GM18870 (cell line): ENCODE measurements at regions not wholly inside any gene's neighbourhood (a gene's known extent, or its start where the extent isn't known, plus 50 kb on each side); places are given as distances from the start of the nearest gene placed in this dataset.
"Not testable (repeated sequence)": the region's sequence is repeated elsewhere in the genome, so short reads cannot be mapped to it uniquely, and the experiment has no call there.

Experiments
- ATAC-seq: cut with Tn5 transposase; IDR thresholded peaks from one replicate; pipeline ENCODE4 v1.9.1; 2021; ENCODE audit warnings: moderate library complexity; ENCODE audit not compliant: unreplicated experiment

GRCh38 chr21:17682924-17683323 lies 70.2 kb upstream of the BTG3 start:
- ATAC-seq: no peak

- ATAC-seq: peak; percentile 90
Measured at GRCh38 chr21:17679002-17679600, 66.4 kb upstream of the BTG3 start.

GRCh38 chr21:17676930-17677329 lies 64.2 kb upstream of the BTG3 start:
- not testable (repeated sequence) for ATAC-seq

- no peak for ATAC-seq
Measured at GRCh38 chr21:17674106-17674505, 61.4 kb upstream of the BTG3 start.

GRCh38 chr21:17673261-17674020 lies 60.7 kb upstream of the BTG3 start:
- ATAC-seq: no peak

- no peak for ATAC-seq
Measured at GRCh38 chr21:17671733-17672132, 59.0 kb upstream of the BTG3 start.

GRCh38 chr21:17668479-17669140 lies 55.9 kb upstream of the BTG3 start:
- no peak for ATAC-seq

GRCh38 chr21:17667256-17667655 lies 54.6 kb upstream of the BTG3 start:
- no peak for ATAC-seq
